ENCODE measurements at regions not wholly inside any gene's neighbourhood (a gene's known extent, or its start where the extent isn't known, plus 50 kb on each side); places are given as distances from the start of the nearest gene placed in this dataset.

- no peak for TF ChIP-seq CTCF (IDR thresholded peaks at IDR 0.05)
- TF ChIP-seq POLR2A (IDR thresholded peaks at IDR 0.05): no peak
These were observed 342.5 kb upstream of the TMEM229A start for GRCh38 chr7:124375391-124375790.

All from lower leg skin (tissue), 3 donors.